ENCODE measurements at regions not wholly inside any gene's neighbourhood (a gene's known extent, or its start where the extent isn't known, plus 50 kb on each side); places are given as distances from the start of the nearest gene placed in this dataset.
"Not testable (repeated sequence)": the region's sequence is repeated elsewhere in the genome, so short reads cannot be mapped to it uniquely, and the experiment has no call there.

- H3K4me2 ChIP-seq (ENCODE audit: unreplicated experiment); H3K9ac ChIP-seq; H3K4me1 ChIP-seq (ENCODE audit: insufficient read depth); DNase-seq; H3K4me3 ChIP-seq; H3K27me3 ChIP-seq (replicated peaks; ENCODE audit: insufficient read depth); H3K9me3 ChIP-seq (ENCODE audit: low read depth); H2AFZ ChIP-seq; H3K36me3 ChIP-seq (ENCODE audit: low read depth); H3K27ac ChIP-seq; H4K20me1 ChIP-seq (ENCODE audit: insufficient read depth); H3F3A ChIP-seq (ENCODE audit: insufficient read depth); H3K9me2 ChIP-seq (ENCODE audit: insufficient read depth); H3K79me2 ChIP-seq (ENCODE audit: insufficient read depth); in situ Hi-C loops (cut with MboI): not testable (repeated sequence)
- 51 to 55% methylated on average over 51 to 52 of the region's 52 CpGs for WGBS, 2 experiments (ENCODE audit: low coverage in 1 of 2, low lambda C conversion rate in 2 of 2, missing lambda C conversion rate in 2 of 2)
These were observed 178.0 kb upstream of the TPTE start for GRCh38 chr21:10343146-10343935.

GRCh38 chr21:10344266-10344665, 177.1 kb upstream of the TPTE start:
- H3K9ac ChIP-seq; in situ Hi-C loops (cut with MboI); H3K36me3 ChIP-seq (ENCODE audit: low read depth); H2AFZ ChIP-seq; DNase-seq; H3K27ac ChIP-seq; H3K4me2 ChIP-seq (ENCODE audit: unreplicated experiment); H3K9me2 ChIP-seq (ENCODE audit: insufficient read depth); H3F3A ChIP-seq (ENCODE audit: insufficient read depth); H3K9me3 ChIP-seq (ENCODE audit: low read depth); H3K27me3 ChIP-seq (replicated peaks; ENCODE audit: insufficient read depth); H3K4me1 ChIP-seq (ENCODE audit: insufficient read depth); H4K20me1 ChIP-seq (ENCODE audit: insufficient read depth); H3K79me2 ChIP-seq (ENCODE audit: insufficient read depth); H3K4me3 ChIP-seq: not testable (repeated sequence)
- WGBS, 2 experiments (ENCODE audit: low coverage in 1 of 2, low lambda C conversion rate in 2 of 2, missing lambda C conversion rate in 2 of 2) = 10 to 11% methylated on average over 5 of the region's 5 CpGs

GRCh38 chr21:10345178-10345612, 176.2 kb upstream of the TPTE start:
- H3K4me1 ChIP-seq (ENCODE audit: insufficient read depth); H3K9me2 ChIP-seq (ENCODE audit: insufficient read depth); in situ Hi-C loops (cut with MboI); H3K79me2 ChIP-seq (ENCODE audit: insufficient read depth); H3F3A ChIP-seq (ENCODE audit: insufficient read depth); H3K27me3 ChIP-seq (replicated peaks; ENCODE audit: insufficient read depth); DNase-seq; H3K9ac ChIP-seq; H4K20me1 ChIP-seq (ENCODE audit: insufficient read depth); H3K4me2 ChIP-seq (ENCODE audit: unreplicated experiment); H3K4me3 ChIP-seq; H3K9me3 ChIP-seq (ENCODE audit: low read depth); H3K36me3 ChIP-seq (ENCODE audit: low read depth); H3K27ac ChIP-seq; H2AFZ ChIP-seq: not testable (repeated sequence)
- WGBS, 2 experiments (ENCODE audit: low coverage in 1 of 2, low lambda C conversion rate in 2 of 2, missing lambda C conversion rate in 2 of 2) = 9 to 11% methylated on average over 3 of the region's 3 CpGs

GRCh38 chr21:10346249-10346648, 175.1 kb upstream of the TPTE start:
- H3K4me2 ChIP-seq (ENCODE audit: unreplicated experiment); H2AFZ ChIP-seq; H3F3A ChIP-seq (ENCODE audit: insufficient read depth); H3K36me3 ChIP-seq (ENCODE audit: low read depth); H3K9me3 ChIP-seq (ENCODE audit: low read depth); H3K4me3 ChIP-seq; H3K79me2 ChIP-seq (ENCODE audit: insufficient read depth); H3K27me3 ChIP-seq (replicated peaks; ENCODE audit: insufficient read depth); H4K20me1 ChIP-seq (ENCODE audit: insufficient read depth); DNase-seq; H3K9ac ChIP-seq; H3K4me1 ChIP-seq (ENCODE audit: insufficient read depth); in situ Hi-C loops (cut with MboI); H3K27ac ChIP-seq; H3K9me2 ChIP-seq (ENCODE audit: insufficient read depth): not testable (repeated sequence)
- 22% methylated on average over 5 of the region's 5 CpGs for WGBS, 2 experiments (ENCODE audit: low coverage in 1 of 2, low lambda C conversion rate in 2 of 2, missing lambda C conversion rate in 2 of 2)

GRCh38 chr21:10346933-10347615, 174.3 kb upstream of the TPTE start:
- H3K36me3 ChIP-seq (ENCODE audit: low read depth); H3K79me2 ChIP-seq (ENCODE audit: insufficient read depth); H4K20me1 ChIP-seq (ENCODE audit: insufficient read depth); DNase-seq; H3K27me3 ChIP-seq (replicated peaks; ENCODE audit: insufficient read depth); H2AFZ ChIP-seq; H3K9ac ChIP-seq; H3K4me2 ChIP-seq (ENCODE audit: unreplicated experiment); H3K9me3 ChIP-seq (ENCODE audit: low read depth); H3K27ac ChIP-seq; H3K9me2 ChIP-seq (ENCODE audit: insufficient read depth); H3K4me3 ChIP-seq; in situ Hi-C loops (cut with MboI); H3F3A ChIP-seq (ENCODE audit: insufficient read depth); H3K4me1 ChIP-seq (ENCODE audit: insufficient read depth): not testable (repeated sequence)
- 23 to 29% methylated on average over 3 of the region's 3 CpGs for WGBS, 2 experiments (ENCODE audit: low coverage in 1 of 2, low lambda C conversion rate in 2 of 2, missing lambda C conversion rate in 2 of 2)

GRCh38 chr21:10347675-10348074, 173.7 kb upstream of the TPTE start:
- H3K9me2 ChIP-seq (ENCODE audit: insufficient read depth); H3K4me2 ChIP-seq (ENCODE audit: unreplicated experiment); H3K79me2 ChIP-seq (ENCODE audit: insufficient read depth); H3K9me3 ChIP-seq (ENCODE audit: low read depth); H3K36me3 ChIP-seq (ENCODE audit: low read depth); H3F3A ChIP-seq (ENCODE audit: insufficient read depth); H4K20me1 ChIP-seq (ENCODE audit: insufficient read depth); H3K4me3 ChIP-seq; H3K4me1 ChIP-seq (ENCODE audit: insufficient read depth); H3K27me3 ChIP-seq (replicated peaks; ENCODE audit: insufficient read depth); H3K9ac ChIP-seq; DNase-seq; in situ Hi-C loops (cut with MboI); H3K27ac ChIP-seq; H2AFZ ChIP-seq: not testable (repeated sequence)
- WGBS, 2 experiments (ENCODE audit: low coverage in 1 of 2, low lambda C conversion rate in 2 of 2, missing lambda C conversion rate in 2 of 2) = 32 to 39% methylated on average over 7 of the region's 7 CpGs

- H3K9ac ChIP-seq; in situ Hi-C loops (cut with MboI); H3K27me3 ChIP-seq (replicated peaks; ENCODE audit: insufficient read depth); H3K4me2 ChIP-seq (ENCODE audit: unreplicated experiment); H3K4me3 ChIP-seq; H3K79me2 ChIP-seq (ENCODE audit: insufficient read depth); H3K27ac ChIP-seq; H4K20me1 ChIP-seq (ENCODE audit: insufficient read depth); H3F3A ChIP-seq (ENCODE audit: insufficient read depth); DNase-seq; H3K9me2 ChIP-seq (ENCODE audit: insufficient read depth); H3K9me3 ChIP-seq (ENCODE audit: low read depth); H3K4me1 ChIP-seq (ENCODE audit: insufficient read depth); H2AFZ ChIP-seq; H3K36me3 ChIP-seq (ENCODE audit: low read depth): not testable (repeated sequence)
- 14 to 17% methylated on average over 3 of the region's 3 CpGs for WGBS, 2 experiments (ENCODE audit: low coverage in 1 of 2, low lambda C conversion rate in 2 of 2, missing lambda C conversion rate in 2 of 2)
These were observed 173.2 kb upstream of the TPTE start for GRCh38 chr21:10348150-10348549.
